Fibroblast of gingiva (primary cell): ENCODE measurements at regions not wholly inside any gene's neighbourhood (a gene's known extent, or its start where the extent isn't known, plus 50 kb on each side); places are given as distances from the start of the nearest gene placed in this dataset.
"Not testable (repeated sequence)": the region's sequence is repeated elsewhere in the genome, so short reads cannot be mapped to it uniquely, and the experiment has no call there.

Source experiments
- DNase-seq: peaks from one replicate; pipeline ENCODE4 v3.0.0-alpha.2; 2011; ENCODE audit warnings: low read depth

GRCh38 chr1:148432318-148432717 lies 50.8 kb downstream of the PPIAL4G start:
- not testable (repeated sequence) for DNase-seq

- not testable (repeated sequence) for DNase-seq
Observed at GRCh38 chr1:148429856-148430255, 53.2 kb downstream of the PPIAL4G start.

GRCh38 chr1:148426940-148427611 lies 56.0 kb downstream of the PPIAL4G start:
- peak; percentile 39 for DNase-seq

- DNase-seq = not testable (repeated sequence)
Observed at GRCh38 chr1:148426385-148426784, 56.7 kb downstream of the PPIAL4G start.

- peak; percentile 63 for DNase-seq
Observed at GRCh38 chr1:148424143-148425003, 58.7 kb downstream of the PPIAL4G start.

GRCh38 chr1:148422921-148423320 lies 60.2 kb downstream of the PPIAL4G start:
- DNase-seq = not testable (repeated sequence)

GRCh38 chr1:148417241-148417640 lies 65.9 kb downstream of the PPIAL4G start:
- not testable (repeated sequence) for DNase-seq

GRCh38 chr1:148413385-148413784 lies 69.7 kb downstream of the PPIAL4G start:
- not testable (repeated sequence) for DNase-seq

GRCh38 chr1:148404786-148405568 lies 78.1 kb downstream of the PPIAL4G start:
- DNase-seq = not testable (repeated sequence)

GRCh38 chr1:148403925-148404324 lies 79.2 kb downstream of the PPIAL4G start:
- not testable (repeated sequence) for DNase-seq

GRCh38 chr1:148403085-148403456 lies 80.0 kb downstream of the PPIAL4G start:
- not testable (repeated sequence) for DNase-seq

GRCh38 chr1:148402152-148403084 lies 80.7 kb downstream of the PPIAL4G start:
- peak; percentile 49 for DNase-seq

- not testable (repeated sequence) for DNase-seq
Observed at GRCh38 chr1:148397516-148397915, 85.6 kb downstream of the PPIAL4G start.

- DNase-seq = not testable (repeated sequence)
Observed at GRCh38 chr1:148392505-148392904, 90.6 kb downstream of the PPIAL4G start.

GRCh38 chr1:148391323-148391722 lies 91.8 kb downstream of the PPIAL4G start:
- DNase-seq = not testable (repeated sequence)

- DNase-seq = no peak
Observed at GRCh38 chr1:148389027-148389339, 94.1 kb downstream of the PPIAL4G start.

- DNase-seq = peak; percentile 89
Observed at GRCh38 chr1:148388260-148389026, 94.7 kb downstream of the PPIAL4G start.

- DNase-seq = not testable (repeated sequence)
Observed at GRCh38 chr1:148387949-148388259, 95.2 kb downstream of the PPIAL4G start.

- not testable (repeated sequence) for DNase-seq
Observed at GRCh38 chr1:148387122-148387948, 95.8 kb downstream of the PPIAL4G start.

GRCh38 chr1:148386617-148387016 lies 96.5 kb downstream of the PPIAL4G start:
- DNase-seq = no peak
